ENCODE measurements at regions not wholly inside any gene's neighbourhood (a gene's known extent, or its start where the extent isn't known, plus 50 kb on each side); places are given as distances from the start of the nearest gene placed in this dataset.

DNA sequence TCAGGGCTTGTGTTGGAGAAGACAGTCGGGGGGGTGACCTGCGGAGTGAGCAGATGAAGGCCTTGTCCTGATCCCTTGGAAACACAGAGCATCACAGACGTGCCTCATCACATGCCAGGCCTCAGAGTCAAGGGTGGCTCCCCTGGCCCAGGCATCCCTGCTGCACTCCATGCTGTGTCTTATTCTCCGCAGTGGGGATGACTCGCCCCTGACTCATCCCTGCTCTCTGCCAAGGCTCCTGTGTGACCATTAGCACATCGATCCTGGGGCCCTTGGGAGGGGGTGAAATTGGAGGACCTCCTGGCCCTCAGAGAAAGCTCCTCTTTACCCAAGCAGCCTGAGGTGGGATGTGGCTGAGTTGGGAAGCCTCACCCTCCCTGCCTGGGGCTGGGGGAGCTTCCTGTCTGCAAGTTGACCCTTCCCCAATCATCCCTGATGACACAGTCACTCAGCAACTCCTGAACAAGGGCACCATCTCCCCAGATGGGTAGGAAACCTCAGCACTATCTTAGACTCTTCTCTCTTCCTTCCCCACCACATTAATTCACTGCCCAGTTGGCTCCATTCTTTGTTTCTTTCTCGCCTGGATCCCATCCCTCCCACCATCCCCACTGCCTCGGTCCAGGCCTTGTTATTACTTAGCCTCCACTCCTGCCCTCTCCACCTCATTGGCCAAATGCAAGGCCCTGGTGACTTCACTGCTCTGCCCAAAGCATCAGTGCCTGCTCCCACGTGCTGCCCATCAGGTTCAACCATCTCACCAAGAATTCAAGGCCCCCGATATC is 74.6 kb downstream of the CAMK2N1 start:
- TF ChIP-seq, protein P1, sequence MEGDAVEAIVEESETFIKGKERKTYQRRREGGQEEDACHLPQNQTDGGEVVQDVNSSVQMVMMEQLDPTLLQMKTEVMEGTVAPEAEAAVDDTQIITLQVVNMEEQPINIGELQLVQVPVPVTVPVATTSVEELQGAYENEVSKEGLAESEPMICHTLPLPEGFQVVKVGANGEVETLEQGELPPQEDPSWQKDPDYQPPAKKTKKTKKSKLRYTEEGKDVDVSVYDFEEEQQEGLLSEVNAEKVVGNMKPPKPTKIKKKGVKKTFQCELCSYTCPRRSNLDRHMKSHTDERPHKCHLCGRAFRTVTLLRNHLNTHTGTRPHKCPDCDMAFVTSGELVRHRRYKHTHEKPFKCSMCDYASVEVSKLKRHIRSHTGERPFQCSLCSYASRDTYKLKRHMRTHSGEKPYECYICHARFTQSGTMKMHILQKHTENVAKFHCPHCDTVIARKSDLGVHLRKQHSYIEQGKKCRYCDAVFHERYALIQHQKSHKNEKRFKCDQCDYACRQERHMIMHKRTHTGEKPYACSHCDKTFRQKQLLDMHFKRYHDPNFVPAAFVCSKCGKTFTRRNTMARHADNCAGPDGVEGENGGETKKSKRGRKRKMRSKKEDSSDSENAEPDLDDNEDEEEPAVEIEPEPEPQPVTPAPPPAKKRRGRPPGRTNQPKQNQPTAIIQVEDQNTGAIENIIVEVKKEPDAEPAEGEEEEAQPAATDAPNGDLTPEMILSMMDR (conservative IDR thresholded peaks at IDR 0.05 in 1 of 2, IDR thresholded peaks at IDR 0.05 in 1 of 2; ENCODE audit: extremely low read depth in 1 of 2, insufficient read depth in 1 of 2, low read depth in 1 of 2, low read length in 2 of 2), result no peak
- TF ChIP-seq EZH2 (IDR thresholded peaks at IDR 0.05; ENCODE audit: borderline replicate concordance, low read length), result no peak
